ENCODE measurements at regions not wholly inside any gene's neighbourhood (a gene's known extent, or its start where the extent isn't known, plus 50 kb on each side); places are given as distances from the start of the nearest gene placed in this dataset.
"Not testable (repeated sequence)": the region's sequence is repeated elsewhere in the genome, so short reads cannot be mapped to it uniquely, and the experiment has no call there.

DNA sequence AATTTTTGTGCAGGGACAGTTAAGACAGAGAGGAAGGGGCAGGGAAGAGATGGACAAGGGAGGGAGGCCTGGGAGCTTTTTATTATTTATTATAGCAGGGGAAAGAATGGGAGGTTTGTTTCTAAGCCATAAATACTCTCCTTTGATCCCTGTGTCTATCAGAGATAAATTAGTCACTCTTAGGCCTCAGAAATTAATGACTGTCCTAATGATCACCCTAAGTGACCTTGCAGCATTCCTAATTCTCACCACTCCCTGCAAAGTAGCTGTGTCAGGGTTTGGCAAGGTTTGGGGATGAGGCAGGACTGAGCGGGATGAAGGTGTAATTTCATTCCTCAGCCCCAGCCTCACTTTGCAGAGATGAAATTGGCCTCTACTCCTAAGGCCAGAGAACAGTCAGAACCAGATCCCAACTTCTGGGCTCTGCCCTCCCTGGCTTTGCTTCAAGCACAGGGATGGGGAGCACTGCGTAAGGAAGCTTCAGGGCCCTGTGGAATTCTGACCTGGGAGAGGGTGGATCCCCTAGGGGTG is 95.0 kb downstream of the TMEM17 start:
- DNase-seq (ENCODE audit: low read depth): no peak

DNA sequence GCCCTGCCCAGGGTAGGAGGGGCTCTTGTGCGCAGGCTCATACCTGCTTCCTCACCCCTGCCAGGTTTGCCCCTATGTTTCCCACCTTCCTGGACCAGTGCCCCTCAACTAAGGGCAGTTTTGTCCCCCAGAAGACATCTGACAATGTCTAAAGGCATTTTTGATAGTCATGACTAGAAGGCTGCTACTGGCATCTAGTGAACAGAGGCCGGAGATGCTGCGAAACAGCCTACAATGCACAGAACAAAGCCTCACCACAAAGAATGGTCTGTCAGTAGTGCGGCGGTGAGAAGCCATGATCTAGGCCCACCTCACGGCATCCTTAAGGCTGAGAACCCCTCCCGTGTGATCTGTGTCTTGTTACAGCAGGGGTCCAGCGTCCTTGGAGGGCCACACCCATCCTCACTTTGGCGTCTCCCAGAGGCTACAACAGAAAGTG is 96.0 kb downstream of the TMEM17 start:
- DNase-seq (ENCODE audit: low read depth): no peak

DNA sequence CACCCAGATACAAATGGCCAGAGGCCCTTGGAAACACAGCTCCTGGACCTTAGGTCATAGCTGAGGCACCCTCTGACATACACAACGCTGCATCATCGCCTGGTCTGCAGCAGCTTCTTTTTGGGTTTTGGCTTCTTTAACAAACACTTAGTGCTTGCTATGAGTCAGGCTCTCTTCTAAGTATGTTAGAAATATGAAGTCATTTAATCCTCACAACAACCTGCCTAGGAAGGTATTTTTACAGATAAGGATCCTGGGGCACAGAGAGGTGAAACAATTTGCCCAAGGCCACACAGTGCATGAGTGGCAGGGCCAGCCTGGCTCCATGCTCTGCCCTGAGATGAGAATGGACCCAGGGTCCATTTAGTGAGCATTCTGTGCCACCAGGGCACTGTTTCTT is 96.6 kb downstream of the TMEM17 start:
- DNase-seq (ENCODE audit: low read depth): no peak

DNA sequence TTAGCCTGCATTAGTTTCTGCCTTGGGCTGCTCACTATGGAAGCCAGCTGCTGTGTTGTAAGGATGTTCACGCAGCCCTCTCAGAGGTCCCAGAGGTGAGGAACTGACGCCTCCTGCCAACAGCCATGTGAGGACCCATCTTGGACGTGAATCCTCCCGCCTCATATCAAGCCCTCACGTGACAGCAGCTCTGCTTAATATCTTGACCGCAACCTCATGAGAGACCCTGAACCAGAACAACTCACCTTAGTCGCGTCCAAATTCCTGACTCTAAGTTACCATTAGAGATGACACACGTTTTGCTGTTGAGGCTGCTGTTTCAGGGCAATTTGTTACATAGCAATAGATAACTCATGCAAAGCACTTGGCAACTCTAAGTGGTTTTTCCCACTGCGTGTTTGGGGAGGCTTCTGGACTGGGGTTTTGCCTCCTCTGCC is 97.7 kb downstream of the TMEM17 start:
- DNase-seq (ENCODE audit: low read depth): no peak

DNA sequence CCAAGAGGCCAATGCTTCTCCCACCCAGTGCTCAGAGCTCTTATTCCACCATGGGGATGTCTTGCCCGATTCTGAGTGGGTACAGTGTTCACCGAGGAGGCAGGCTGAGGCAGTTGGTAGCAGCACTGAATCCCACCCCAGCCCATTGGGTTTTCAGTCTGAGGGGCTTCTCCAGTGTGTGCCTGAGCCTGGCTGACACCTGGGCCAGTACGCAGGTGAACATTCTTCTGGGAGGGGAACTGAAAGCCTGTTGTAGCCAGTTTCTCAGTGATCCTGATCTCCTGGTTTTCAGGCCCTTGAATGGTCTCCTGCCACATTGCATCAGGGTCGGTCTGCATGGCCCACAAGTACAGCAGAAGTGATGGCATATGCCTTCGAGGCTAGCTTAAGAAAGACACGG is 98.2 kb downstream of the TMEM17 start:
- no peak for DNase-seq (ENCODE audit: low read depth)

DNA sequence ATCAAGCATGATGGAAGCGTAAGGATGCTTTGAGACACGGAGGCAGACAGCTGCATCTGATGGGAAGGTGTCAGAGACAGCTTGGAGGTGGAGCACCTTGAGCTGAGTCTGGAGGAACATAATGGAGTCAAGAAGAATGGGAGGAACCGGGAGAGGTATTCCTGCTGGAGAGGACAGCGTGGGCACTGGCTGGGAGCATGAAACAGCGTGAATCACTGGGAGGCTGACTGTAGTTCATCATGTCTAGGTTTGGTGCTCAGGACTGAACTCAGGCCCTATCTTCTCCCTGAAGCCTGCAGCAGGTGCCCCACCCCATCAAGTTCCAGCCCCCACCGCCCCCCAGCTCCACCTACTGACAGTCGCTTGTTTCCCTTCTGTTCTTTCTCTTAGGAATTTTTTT is 98.6 kb downstream of the TMEM17 start:
- no peak for DNase-seq (ENCODE audit: low read depth)

DNA sequence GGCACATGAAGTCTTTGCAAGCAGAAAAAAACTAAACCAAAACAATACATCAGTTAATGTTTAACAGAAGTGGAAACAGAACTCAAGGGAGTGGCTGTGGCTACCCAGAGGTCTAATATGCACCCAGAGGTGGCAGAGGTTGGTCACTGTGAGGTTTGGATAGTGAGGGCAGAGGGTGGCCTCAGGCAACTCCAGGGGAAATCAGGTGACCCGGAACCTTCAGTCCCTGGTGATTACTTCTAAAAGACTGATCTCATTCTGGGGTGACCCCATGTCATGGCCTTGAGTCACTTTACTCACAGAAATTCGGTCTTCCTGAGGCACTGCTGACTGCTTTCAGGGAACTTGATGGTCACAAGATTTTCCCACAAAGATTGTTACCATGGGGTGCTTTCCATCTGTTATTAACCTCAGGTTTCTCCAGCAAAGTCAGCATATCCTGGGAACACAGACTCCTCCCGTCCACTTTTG is 99.4 kb downstream of the TMEM17 start:
- DNase-seq (ENCODE audit: low read depth): no peak

DNA sequence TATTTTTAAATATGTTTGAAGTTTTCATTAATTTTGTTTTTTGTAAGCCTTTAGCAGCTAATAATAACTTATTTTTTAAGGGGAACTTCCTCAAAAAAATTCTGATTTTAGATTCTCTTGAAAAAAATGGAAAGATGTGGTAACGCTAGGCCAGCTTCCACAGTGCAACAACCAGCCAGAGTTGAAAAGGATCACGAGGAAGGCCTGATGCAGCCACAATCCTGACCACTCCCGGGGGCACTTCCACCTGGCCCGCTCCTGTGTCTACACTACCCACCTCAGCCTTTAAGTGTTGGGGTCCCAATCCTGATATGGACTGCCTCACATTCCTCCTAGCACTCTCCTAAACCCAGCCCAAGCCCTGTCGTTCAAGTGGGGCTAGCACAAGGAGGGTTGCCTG is 101.1 kb downstream of the TMEM17 start:
- DNase-seq (ENCODE audit: low read depth): no peak

DNA sequence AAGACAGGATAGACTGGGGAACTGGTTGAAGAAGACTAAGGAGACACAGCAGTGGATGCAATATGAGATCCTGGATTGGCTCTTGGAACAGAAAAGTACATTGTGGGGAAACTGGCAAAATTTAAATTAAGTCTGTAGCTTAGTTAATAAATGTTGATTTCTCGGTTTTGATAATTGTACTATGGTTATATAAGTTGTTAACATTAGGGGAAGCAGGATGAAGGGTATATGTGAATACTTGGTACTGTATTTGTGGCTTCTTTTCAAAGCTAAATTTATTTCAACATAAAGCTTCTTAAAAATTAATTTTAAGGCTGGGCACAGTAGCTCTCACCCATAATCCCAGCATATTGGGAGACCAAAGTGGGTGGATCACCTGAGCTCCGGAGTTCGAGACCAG is 103.8 kb downstream of the TMEM17 start:
- DNase-seq (ENCODE audit: low read depth): no peak

DNA sequence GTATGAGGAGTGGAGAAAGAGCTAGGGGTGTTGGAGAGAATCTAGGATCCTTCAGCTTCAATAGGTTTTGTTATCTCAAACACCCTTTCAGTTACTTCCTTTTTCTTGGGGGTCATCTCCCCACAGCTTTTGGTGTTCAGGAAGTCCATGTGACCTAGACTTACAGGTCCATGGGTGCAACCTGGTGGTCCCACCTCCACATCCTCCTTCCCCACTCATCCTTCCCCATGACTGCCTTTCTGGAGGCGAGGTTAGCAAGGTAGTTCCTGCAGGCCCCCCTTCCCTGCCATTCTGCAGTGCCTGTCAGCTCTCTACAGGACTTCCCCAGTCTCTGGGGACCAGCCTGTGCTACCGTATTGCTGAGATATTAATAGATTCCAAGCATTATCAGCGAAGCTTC is 107.6 kb downstream of the TMEM17 start:
- no peak for DNase-seq (ENCODE audit: low read depth)

DNA sequence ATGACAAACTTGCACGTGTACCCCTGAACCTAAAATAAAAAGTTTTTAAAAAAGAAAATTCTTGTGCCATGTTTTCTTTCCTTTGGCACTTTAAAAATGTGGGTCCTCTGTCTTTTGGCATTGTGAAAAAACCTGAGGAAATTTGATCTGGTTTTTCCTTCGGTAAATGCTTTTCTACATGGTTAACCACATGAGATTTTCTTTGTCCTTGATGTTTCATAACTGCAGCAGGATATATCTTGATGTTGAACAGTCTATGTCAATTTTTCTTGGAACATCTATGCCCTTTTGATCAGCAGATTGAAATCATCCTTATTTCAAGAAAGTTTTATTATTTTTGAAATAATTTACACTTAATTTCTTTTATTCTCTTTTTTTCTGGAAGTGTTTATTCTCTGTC is 109.1 kb downstream of the TMEM17 start:
- no peak for DNase-seq (ENCODE audit: low read depth)

DNA sequence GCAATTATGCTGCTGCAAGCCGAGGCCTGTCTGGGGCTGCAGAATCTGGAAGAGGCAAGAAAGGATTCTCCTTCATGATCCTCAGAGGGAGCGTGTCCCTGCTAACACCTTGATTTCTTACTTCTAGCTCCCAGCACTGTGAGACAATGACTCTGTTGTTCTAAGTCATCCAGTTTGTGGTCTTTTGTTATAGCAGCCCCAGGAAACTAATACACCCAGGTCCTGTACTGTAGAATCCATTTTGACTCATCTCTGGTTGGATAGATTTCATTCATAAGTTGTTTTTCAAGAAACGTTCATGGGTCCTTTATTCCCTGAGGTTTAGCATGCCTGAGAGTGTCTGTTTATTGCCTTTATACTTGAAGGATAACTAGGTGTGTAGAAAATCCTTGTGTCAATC is 112.7 kb downstream of the TMEM17 start:
- DNase-seq (ENCODE audit: low read depth): no peak

DNA sequence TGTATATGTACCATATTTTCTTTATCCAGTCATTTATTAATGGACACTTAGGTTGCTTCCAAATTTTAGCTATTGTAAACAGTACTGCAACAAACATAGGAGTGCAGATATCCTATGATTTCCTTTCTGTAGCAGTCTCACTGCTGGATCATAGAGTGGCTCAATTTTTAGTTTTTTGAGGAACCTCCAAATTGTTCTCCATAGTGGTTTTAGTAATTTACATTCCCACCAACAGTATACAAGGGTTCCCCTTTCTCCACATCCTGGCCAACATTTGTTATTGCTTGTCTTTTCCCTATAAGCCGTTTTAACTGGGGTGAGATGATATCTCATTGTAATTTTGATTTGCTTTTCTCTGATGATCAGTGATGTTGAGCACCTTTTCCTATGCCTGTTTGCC is 114.3 kb downstream of the TMEM17 start:
- DNase-seq (ENCODE audit: low read depth): no peak

DNA sequence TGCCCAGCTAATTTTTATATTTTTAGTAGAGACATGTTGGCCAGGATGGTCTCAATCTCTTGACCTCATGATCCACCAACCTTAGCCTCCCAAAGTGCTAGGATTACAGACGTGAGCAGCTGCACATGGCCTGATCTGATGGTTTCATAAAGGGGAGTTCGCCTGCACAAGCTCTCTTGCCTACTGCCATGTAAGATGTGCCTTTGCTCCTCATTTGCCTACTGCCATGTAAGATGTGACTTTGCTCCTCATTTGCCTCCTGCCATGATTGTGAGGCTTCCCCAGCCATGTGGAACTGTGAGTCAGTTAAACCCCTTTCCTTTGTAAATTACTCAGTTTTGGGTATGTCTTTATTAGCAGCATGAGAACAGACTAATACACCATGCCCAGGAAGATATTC is 119.6 kb downstream of the TMEM17 start:
- not testable (repeated sequence) for DNase-seq (ENCODE audit: low read depth)

DNA sequence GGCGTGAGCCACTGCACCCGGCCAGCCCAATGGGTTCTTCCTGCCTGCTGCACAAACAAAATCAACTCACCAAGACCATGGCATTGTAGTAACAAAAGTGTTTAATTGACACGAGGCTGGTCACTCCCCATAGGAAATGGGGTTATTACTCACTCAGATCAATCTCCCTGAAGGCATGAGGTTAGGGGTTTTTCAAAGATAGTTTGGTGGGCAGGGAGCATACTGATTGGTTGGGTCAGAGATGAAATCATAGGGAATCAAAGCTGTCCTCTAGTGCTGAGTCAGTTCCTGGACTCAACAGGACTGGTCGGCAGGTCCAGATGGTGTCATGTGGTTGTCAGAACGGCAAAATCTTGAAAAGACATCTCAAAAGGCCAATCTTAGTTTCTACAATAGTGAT is 122.1 kb downstream of the TMEM17 start:
- DNase-seq (ENCODE audit: low read depth): no peak

DNA sequence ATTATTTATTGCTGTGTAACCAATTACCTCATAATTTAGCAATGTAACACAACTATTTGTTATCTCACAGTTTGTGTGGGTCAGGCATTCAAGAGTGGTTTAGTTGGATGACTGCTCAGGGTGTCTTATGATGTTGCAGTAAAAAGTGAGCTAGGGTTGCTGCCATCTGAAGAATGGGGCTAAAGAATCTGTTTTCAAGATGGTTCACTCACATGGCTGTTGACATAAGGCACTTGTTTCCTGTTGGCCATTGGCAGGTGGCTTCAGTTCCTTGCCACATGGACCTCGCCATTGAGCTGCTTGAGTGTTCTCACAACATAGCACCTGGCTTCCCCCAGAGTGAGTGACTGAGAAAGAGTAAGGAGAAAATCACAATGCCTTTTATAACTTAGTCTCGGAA is 123.2 kb downstream of the TMEM17 start:
- no peak for DNase-seq (ENCODE audit: low read depth)

DNA sequence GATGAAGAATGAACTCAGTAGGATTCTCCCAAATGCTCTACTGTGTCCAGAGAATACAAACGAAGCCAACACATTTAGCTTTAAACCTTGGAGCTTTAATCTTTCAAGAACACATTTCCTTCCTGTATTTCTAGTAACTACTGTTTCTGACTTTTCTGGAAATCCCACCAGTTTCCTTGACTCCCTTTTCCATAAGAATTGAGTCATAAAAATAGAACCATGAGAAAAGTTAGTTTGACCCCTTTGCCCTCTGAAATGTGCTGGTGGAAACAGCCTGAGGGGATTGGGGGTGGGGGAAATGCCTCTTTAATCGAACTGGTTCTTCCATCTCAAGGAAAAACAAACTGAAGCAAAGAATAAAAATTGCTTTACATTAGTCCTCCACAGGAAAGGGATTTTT is 123.9 kb downstream of the TMEM17 start:
- no peak for DNase-seq (ENCODE audit: low read depth)

DNA sequence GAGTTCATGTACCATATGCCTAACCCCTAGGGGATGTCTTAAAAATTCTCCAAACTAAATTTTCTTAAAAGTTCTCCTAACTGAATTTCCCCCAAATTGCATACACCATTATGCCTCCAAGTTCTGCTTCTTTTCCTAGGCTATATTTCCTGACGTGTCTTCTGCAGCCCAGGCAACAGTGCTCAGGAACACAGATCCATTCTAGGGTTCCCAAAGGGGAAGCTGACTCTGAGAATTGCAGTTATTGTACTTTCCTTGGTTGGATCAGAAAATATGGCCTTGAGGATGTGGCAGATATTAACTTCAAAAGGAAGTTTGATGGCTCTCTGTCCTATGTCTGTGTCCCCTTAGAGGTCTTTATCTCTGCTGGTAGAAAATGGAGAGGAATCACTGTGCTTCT is 124.3 kb downstream of the TMEM17 start:
- no peak for DNase-seq (ENCODE audit: low read depth)

DNA sequence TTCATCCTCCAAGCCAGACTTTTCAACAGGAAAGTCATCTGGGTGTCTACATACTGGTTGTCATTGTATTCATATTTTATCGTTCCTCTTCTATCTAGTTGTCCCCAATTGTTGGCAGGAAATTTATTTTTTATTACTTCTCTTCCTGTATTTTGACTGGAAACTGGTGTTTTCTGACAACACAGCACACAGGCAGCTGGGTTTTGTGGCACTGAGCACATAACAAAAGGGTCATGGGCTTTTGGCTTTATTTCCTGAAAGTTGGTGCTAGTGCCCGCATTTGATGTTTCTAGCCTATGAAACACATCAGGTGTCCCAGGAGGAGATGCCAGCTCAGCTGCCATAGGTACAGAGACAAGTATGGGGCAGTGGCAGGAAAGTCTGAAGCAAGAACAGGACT is 126.4 kb downstream of the TMEM17 start:
- DNase-seq (ENCODE audit: low read depth): no peak

DNA sequence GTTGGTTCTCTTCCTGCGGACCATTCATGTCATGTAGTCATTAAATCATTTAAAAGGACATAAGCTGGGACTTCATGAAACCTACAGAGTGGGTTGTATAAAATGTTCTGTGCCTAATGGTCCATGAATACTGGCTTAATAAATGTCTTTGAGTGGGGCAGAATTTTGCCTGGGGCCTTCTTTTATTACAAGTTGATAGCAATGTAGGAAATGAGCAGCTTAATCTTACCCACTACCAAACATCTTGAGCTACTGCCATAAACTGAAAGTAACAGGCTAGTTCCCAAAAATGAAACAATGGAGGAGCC is 130.9 kb downstream of the TMEM17 start:
- DNase-seq (ENCODE audit: low read depth): no peak

DNA sequence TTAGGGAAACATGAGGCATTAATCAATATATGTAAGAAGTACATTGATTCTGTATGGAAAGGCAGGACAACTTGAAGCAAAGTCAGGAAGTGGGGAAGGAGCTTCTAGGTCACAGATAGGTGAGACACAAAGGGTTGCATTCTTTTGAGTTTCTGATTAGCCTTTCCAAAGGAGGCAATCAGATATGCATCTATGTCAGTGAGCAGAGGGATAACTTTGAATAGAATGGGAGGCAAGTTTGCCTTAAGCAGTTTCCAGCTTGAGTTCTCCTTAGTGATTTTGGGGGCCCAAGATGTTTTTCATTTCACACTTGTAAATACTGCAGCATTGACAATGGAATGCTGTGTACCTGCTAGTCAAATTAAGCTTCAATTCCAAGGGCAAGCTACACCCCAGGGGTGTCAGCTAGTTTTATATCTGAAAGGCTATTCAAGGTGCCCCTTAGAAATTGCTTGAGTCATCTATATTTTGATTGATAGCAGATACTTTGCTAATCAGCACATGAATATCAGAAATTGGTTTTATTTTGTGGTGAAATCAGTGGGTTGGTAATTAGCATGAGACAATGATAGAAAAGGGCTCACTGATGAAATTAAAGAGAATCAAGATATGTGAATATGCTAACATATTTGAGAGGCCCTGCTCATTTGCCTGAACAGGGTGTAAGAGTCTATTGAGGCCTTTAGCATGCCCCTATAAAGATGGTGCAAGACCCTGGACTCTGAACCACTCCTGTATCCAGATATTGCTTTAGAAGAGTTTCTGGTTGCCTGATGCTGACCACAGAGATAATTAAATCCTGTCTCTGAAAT is 131.5 kb downstream of the TMEM17 start:
- no peak for DNase-seq (ENCODE audit: low read depth)

DNA sequence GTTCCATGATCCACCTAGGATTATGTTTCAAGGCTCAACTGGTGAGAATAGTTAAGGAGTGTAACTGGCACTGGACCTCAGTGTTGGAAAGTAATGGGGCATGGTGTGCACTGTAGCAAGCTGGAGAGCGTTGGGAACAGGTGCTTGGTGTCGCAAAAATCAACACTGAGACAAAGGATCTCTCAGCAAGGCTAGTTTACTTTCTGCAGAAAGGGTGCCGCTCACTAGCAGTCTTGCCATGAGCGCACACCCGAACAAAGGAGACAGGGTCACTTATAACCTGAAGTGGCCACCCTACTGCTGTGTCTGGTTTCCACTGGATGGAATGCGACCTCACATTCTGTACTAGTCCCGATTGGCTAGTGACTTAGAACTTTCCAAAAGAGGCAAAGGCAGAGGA is 133.2 kb downstream of the TMEM17 start:
- DNase-seq (ENCODE audit: low read depth): no peak

DNA sequence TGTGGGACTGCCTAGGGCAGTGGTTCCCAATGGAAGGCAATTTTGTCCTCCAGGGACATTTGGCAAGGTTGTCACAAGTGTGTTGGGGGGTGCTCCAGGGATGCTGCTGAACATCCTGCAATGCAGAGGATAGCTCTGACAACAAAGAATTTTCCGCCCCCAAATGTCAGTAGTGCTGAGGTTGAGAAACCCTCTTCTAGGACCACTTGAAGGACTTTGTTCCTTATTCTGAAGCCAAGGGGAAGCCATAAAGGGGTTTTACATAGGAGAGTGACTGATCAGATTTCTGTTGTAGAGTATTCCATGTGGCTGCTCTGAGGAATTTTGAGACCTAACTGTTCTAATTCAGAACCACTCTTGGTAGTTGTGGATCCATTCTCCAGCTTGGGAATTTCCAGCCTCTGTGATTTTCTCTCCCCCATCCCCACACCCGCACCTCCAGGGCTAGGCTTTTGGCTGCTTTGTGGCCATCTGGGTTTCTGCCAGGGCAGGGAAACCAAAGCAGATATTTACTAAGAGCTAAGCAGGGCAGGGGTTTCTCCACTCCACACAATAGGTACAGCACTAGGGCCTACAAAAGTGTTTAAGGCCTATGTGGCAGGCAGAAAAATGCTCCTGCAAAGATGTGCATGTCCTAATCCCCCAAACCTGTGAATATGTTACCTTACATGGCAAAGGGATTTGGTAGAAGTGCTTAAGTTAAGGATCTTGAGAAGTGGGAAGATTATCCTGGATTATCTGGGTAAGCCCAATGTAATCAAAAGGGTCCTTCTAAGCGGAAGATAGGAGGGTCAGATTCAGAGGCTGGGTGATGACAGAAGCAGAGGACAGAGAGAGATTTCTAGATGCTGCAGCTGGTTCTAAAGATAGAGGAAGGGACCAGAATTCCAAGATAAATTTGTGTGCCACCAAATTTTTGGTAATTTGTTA is 135.4 kb downstream of the TMEM17 start:
- DNase-seq (ENCODE audit: low read depth): no peak

Measured in activated T-helper 9 cell treated with anti-CD3 and anti-CD28 coated beads, Interleukin-2, amount 50 U/mL, for 16 hours (primary cell).